ENCODE measurements at regions not wholly inside any gene's neighbourhood (a gene's known extent, or its start where the extent isn't known, plus 50 kb on each side); places are given as distances from the start of the nearest gene placed in this dataset.
"Not testable (repeated sequence)": the region's sequence is repeated elsewhere in the genome, so short reads cannot be mapped to it uniquely, and the experiment has no call there.

DNA sequence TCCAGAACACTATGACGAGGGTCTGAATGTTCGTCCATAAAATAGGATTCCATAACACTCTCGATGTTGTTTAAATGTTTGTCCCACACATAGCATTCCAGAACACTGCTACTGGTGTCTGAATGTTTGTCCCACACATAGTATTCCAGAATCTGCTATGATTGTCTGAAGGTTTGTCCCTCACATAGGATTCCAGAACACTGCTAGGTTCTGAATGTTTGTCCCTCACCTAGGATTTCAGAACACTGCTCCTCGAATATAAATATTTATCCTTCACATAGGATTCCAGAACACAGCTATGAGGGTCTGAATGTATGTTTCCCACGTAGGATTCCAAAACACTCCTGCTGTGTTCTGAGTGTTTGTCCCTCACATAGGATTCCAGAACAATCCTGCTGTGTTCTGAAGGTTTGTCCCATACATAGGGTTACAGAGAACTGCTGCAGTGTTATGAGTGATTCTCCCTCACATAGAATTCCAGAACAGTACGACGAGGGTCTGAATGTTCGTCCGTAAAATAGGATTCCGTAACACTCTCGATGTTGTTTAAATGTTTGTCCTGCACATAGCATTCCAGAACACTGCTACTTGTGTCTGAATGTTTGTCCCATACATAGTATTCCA lies 215.3 kb downstream of the FOXD4L6 start:
- H3K36me3 ChIP-seq (ENCODE audit: insufficient read depth): peaks cover 30% of the 10 kb centered on the region
- ATAC-seq (no peak), DNase-seq (ENCODE audit: low spot score) (no peak)
- no peak overlapping the region for H3K4me2 ChIP-seq
- peaks cover 10% of the 10 kb centered on the region for H3K9me2 ChIP-seq (ENCODE audit: insufficient read depth)
- Mint-ChIP-seq H3K4me3 (no peak overlapping the region), H3K27me3 (ENCODE audit: insufficient read depth, low read depth, poor library complexity) (peaks cover 88% of the 10 kb centered on the region), H3K4me1 (no peaks in the 10 kb centered on the region), H3K27ac (no peak overlapping the region), H3K9me3 (peaks cover 97% of the 10 kb centered on the region), H3K36me3 (ENCODE audit: low read depth) (peaks cover 78% of the 10 kb centered on the region)
- H3K4me1 ChIP-seq (ENCODE audit: insufficient read depth): no peaks in the 10 kb centered on the region
- H3K79me2 ChIP-seq (replicated peaks; ENCODE audit: insufficient read depth): no peaks in the 10 kb centered on the region
- H4K20me1 ChIP-seq (replicated peaks; ENCODE audit: insufficient read depth): no peaks in the 10 kb centered on the region
- H3K27ac ChIP-seq (ENCODE audit: low read depth): no peak overlapping the region
- no peak overlapping the region for H2AFZ ChIP-seq
- TF ChIP-seq EZH2phosphoT487 (IDR thresholded peaks at IDR 0.05; ENCODE audit: unreplicated experiment) (no peak), STAT1 (IDR thresholded peaks at IDR 0.05; ENCODE audit: unreplicated experiment) (no peak), CREB1 (CRISPR knock-in tag; IDR thresholded peaks at IDR 0.05; ENCODE audit: low read depth) (no peak), ETS1 (IDR thresholded peaks at IDR 0.05) (no peak), JUNB (IDR thresholded peaks at IDR 0.05; ENCODE audit: unreplicated experiment) (no peak), EZH2 (IDR thresholded peaks at IDR 0.05; ENCODE audit: low read depth, unreplicated experiment) (no peak), POLR2AphosphoS5 (IDR thresholded peaks at IDR 0.05; ENCODE audit: low read depth) (no peak), NANOG (IDR thresholded peaks at IDR 0.05; ENCODE audit: borderline replicate concordance) (no peak), CTCF (conservative IDR thresholded peaks at IDR 0.05; ENCODE audit: low read depth in 2 of 2) (no peak)
- TF ChIP-seq, protein P1, sequence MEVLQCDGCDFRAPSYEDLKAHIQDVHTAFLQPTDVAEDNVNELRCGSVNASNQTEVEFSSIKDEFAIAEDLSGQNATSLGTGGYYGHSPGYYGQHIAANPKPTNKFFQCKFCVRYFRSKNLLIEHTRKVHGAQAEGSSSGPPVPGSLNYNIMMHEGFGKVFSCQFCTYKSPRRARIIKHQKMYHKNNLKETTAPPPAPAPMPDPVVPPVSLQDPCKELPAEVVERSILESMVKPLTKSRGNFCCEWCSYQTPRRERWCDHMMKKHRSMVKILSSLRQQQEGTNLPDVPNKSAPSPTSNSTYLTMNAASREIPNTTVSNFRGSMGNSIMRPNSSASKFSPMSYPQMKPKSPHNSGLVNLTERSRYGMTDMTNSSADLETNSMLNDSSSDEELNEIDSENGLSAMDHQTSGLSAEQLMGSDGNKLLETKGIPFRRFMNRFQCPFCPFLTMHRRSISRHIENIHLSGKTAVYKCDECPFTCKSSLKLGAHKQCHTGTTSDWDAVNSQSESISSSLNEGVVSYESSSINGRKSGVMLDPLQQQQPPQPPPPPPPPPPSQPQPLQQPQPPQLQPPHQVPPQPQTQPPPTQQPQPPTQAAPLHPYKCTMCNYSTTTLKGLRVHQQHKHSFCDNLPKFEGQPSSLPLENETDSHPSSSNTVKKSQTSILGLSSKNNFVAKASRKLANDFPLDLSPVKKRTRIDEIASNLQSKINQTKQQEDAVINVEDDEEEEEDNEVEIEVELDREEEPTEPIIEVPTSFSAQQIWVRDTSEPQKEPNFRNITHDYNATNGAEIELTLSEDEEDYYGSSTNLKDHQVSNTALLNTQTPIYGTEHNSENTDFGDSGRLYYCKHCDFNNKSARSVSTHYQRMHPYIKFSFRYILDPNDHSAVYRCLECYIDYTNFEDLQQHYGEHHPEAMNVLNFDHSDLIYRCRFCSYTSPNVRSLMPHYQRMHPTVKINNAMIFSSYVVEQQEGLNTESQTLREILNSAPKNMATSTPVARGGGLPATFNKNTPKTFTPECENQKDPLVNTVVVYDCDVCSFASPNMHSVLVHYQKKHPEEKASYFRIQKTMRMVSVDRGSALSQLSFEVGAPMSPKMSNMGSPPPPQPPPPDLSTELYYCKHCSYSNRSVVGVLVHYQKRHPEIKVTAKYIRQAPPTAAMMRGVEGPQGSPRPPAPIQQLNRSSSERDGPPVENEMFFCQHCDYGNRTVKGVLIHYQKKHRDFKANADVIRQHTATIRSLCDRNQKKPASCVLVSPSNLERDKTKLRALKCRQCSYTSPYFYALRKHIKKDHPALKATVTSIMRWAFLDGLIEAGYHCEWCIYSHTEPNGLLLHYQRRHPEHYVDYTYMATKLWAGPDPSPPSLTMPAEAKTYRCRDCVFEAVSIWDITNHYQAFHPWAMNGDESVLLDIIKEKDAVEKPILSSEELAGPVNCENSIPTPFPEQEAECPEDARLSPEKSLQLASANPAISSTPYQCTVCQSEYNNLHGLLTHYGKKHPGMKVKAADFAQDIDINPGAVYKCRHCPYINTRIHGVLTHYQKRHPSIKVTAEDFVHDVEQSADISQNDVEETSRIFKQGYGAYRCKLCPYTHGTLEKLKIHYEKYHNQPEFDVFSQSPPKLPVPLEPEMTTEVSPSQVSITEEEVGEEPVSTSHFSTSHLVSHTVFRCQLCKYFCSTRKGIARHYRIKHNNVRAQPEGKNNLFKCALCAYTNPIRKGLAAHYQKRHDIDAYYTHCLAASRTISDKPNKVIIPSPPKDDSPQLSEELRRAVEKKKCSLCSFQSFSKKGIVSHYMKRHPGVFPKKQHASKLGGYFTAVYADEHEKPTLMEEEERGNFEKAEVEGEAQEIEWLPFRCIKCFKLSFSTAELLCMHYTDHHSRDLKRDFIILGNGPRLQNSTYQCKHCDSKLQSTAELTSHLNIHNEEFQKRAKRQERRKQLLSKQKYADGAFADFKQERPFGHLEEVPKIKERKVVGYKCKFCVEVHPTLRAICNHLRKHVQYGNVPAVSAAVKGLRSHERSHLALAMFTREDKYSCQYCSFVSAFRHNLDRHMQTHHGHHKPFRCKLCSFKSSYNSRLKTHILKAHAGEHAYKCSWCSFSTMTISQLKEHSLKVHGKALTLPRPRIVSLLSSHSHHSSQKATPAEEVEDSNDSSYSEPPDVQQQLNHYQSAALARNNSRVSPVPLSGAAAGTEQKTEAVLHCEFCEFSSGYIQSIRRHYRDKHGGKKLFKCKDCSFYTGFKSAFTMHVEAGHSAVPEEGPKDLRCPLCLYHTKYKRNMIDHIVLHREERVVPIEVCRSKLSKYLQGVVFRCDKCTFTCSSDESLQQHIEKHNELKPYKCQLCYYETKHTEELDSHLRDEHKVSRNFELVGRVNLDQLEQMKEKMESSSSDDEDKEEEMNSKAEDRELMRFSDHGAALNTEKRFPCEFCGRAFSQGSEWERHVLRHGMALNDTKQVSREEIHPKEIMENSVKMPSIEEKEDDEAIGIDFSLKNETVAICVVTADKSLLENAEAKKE (CRISPR knock-in tag; IDR thresholded peaks at IDR 0.05): no peak
- H3K4me3 ChIP-seq: no peak overlapping the region
- H3F3A ChIP-seq (replicated peaks; ENCODE audit: low read depth): no peaks in the 10 kb centered on the region
- H3K27me3 ChIP-seq (ENCODE audit: insufficient read depth): peaks cover 94% of the 10 kb centered on the region

GRCh38 chr9:40912679-40913078 lies 215.8 kb downstream of the FOXD4L6 start:
- not testable (repeated sequence) for H2AFZ ChIP-seq; H3K79me2 ChIP-seq (replicated peaks; ENCODE audit: insufficient read depth); H4K20me1 ChIP-seq (replicated peaks; ENCODE audit: insufficient read depth); H3K4me2 ChIP-seq; DNase-seq (ENCODE audit: low spot score); H3K4me1 ChIP-seq (ENCODE audit: insufficient read depth); H3K4me3 Mint-ChIP-seq; H3K27ac ChIP-seq (ENCODE audit: low read depth); H3K4me3 ChIP-seq; H3F3A ChIP-seq (replicated peaks; ENCODE audit: low read depth); ATAC-seq; H3K9me2 ChIP-seq (ENCODE audit: insufficient read depth); H3K27ac Mint-ChIP-seq; H3K4me1 Mint-ChIP-seq
- H3K36me3 ChIP-seq (ENCODE audit: insufficient read depth): peaks cover 30% of the 10 kb centered on the region
- peaks cover 97% of the 10 kb centered on the region for H3K9me3 Mint-ChIP-seq
- H3K27me3 ChIP-seq (ENCODE audit: insufficient read depth): peaks cover 94% of the 10 kb centered on the region
- peaks cover 84% of the 10 kb centered on the region for H3K36me3 Mint-ChIP-seq (ENCODE audit: low read depth)
- H3K27me3 Mint-ChIP-seq (ENCODE audit: insufficient read depth, low read depth, poor library complexity): peaks cover 92% of the 10 kb centered on the region
